ENCODE measurements at regions not wholly inside any gene's neighbourhood (a gene's known extent, or its start where the extent isn't known, plus 50 kb on each side); places are given as distances from the start of the nearest gene placed in this dataset.

- Histone ChIP-seq H3K4me3 (ENCODE audit: low read length) (no peak overlapping the region), H3K4me2 (ENCODE audit: low read length) (no peak overlapping the region), H3K36me3 (ENCODE audit: low read depth, low read length) (no peaks in the 10 kb centered on the region), H3K27me3 (ENCODE audit: low read length) (no peaks in the 10 kb centered on the region), H3K9ac (ENCODE audit: low read length) (no peak overlapping the region), H3K27ac (ENCODE audit: low read length) (no peak overlapping the region), H3K79me2 (ENCODE audit: low read length) (no peaks in the 10 kb centered on the region), H3K9me3 (ENCODE audit: low read length) (no peaks in the 10 kb centered on the region), H4K20me1 (ENCODE audit: low read length) (no peaks in the 10 kb centered on the region), H3K9me2 (replicated peaks; ENCODE audit: low read length) (no peaks in the 10 kb centered on the region), H3F3A (ENCODE audit: low read length, unreplicated experiment) (no peaks in the 10 kb centered on the region), H3K4me1 (ENCODE audit: insufficient read depth, low read length) (peaks cover 13% of the 10 kb centered on the region; the same call in 1 of the 2 replicates), H2AFZ (ENCODE audit: low read length) (no peak overlapping the region)
- ChIA-PET POLR2A (ENCODE audit: unreplicated experiment) (interaction anchor here (0.6 kb wide), 1 partner anchor 216 kb away, joined by 15 read pairs; no protein-coding TSS in a partner anchor), CTCF (interaction anchor here (0.5 to 1.6 kb wide), 4 partner anchors 12 to 350 kb away, joined by 3 to 12 read pairs (median 4); no protein-coding TSS in a partner anchor)
- DNase-seq (peak; percentile 66), ATAC-seq (no peak)
- intact Hi-C loops (cut with micrococcal nuclease) = loop anchor here (1.0 to 10.0 kb wide), 7 partner anchors 142 to 1668 kb away; no protein-coding TSS in a partner anchor
- no TSS peak for BruUV-seq (replicated peaks)
- TF ChIP-seq EZH2 (IDR thresholded peaks at IDR 0.05; ENCODE audit: low read length, unreplicated experiment) = no peak
- peak; percentile 87 for TF ChIP-seq CTCF (conservative IDR thresholded peaks at IDR 0.05; ENCODE audit: low read depth, low read length)
- no peak for TF ChIP-seq EZH2phosphoT487 (IDR thresholded peaks at IDR 0.05; ENCODE audit: borderline replicate concordance, low read length)
Observed at GRCh38 chr3:21894459-21895340, 143.7 kb upstream of the ZNF385D start.

GRCh38 chr3:21898316-21898715, 147.3 kb upstream of the ZNF385D start:
- Histone ChIP-seq H3K27me3 (ENCODE audit: low read length) (no peaks in the 10 kb centered on the region), H3K9me2 (replicated peaks; ENCODE audit: low read length) (no peaks in the 10 kb centered on the region), H4K20me1 (ENCODE audit: low read length) (no peaks in the 10 kb centered on the region), H3K4me3 (ENCODE audit: low read length) (no peak overlapping the region), H3K36me3 (ENCODE audit: low read depth, low read length) (no peaks in the 10 kb centered on the region), H3K4me1 (ENCODE audit: insufficient read depth, low read length) (peaks cover 6% of the 10 kb centered on the region; the same call in 1 of the 2 replicates), H3F3A (ENCODE audit: low read length, unreplicated experiment) (no peaks in the 10 kb centered on the region), H3K27ac (ENCODE audit: low read length) (no peak overlapping the region), H3K9ac (ENCODE audit: low read length) (no peak overlapping the region), H3K79me2 (ENCODE audit: low read length) (no peaks in the 10 kb centered on the region), H2AFZ (ENCODE audit: low read length) (no peak overlapping the region), H3K4me2 (ENCODE audit: low read length) (no peak overlapping the region), H3K9me3 (ENCODE audit: low read length) (no peaks in the 10 kb centered on the region)
- no peak for DNase-seq
- CTCF ChIA-PET = no interaction called here
- no TSS peak for BruUV-seq (replicated peaks)
- no peak for ATAC-seq
- intact Hi-C loops (cut with micrococcal nuclease) = loop anchor here (10.0 kb wide), 1 partner anchor 324 kb away; no protein-coding TSS in a partner anchor
- POLR2A ChIA-PET (ENCODE audit: unreplicated experiment) = no interaction called here
- TF ChIP-seq EZH2phosphoT487 (IDR thresholded peaks at IDR 0.05; ENCODE audit: borderline replicate concordance, low read length) = no peak
- no peak for TF ChIP-seq EZH2 (IDR thresholded peaks at IDR 0.05; ENCODE audit: low read length, unreplicated experiment)
- no peak for TF ChIP-seq CTCF (conservative IDR thresholded peaks at IDR 0.05; ENCODE audit: low read depth, low read length)

- intact Hi-C loops (cut with micrococcal nuclease) = no loop called here
- no peak for TF ChIP-seq EZH2phosphoT487 (IDR thresholded peaks at IDR 0.05; ENCODE audit: borderline replicate concordance, low read length)
- no peak for TF ChIP-seq EZH2 (IDR thresholded peaks at IDR 0.05; ENCODE audit: low read length, unreplicated experiment)
- TF ChIP-seq CTCF (conservative IDR thresholded peaks at IDR 0.05; ENCODE audit: low read depth, low read length) = no peak
- ChIA-PET POLR2A (ENCODE audit: unreplicated experiment) (no interaction called here), CTCF (no interaction called here)
- Histone ChIP-seq H3K79me2 (ENCODE audit: low read length) (no peaks in the 10 kb centered on the region), H3K4me2 (ENCODE audit: low read length) (peak overlapping the region; percentile 24; the same call in 1 of the 2 replicates), H3K9me3 (ENCODE audit: low read length) (no peaks in the 10 kb centered on the region), H3K4me3 (ENCODE audit: low read length) (no peak overlapping the region), H3K36me3 (ENCODE audit: low read depth, low read length) (no peaks in the 10 kb centered on the region), H4K20me1 (ENCODE audit: low read length) (no peaks in the 10 kb centered on the region), H2AFZ (ENCODE audit: low read length) (no peak overlapping the region), H3F3A (ENCODE audit: low read length, unreplicated experiment) (no peaks in the 10 kb centered on the region), H3K4me1 (ENCODE audit: insufficient read depth, low read length) (no peaks in the 10 kb centered on the region; the same call in 1 of the 2 replicates), H3K27ac (ENCODE audit: low read length) (no peak overlapping the region), H3K9ac (ENCODE audit: low read length) (no peak overlapping the region), H3K9me2 (replicated peaks; ENCODE audit: low read length) (no peaks in the 10 kb centered on the region), H3K27me3 (ENCODE audit: low read length) (no peaks in the 10 kb centered on the region)
- peak; percentile 44 for DNase-seq
- BruUV-seq (replicated peaks) = no TSS peak
- ATAC-seq = no peak
Observed at GRCh38 chr3:21901484-21901883, 150.5 kb upstream of the ZNF385D start.
